GM12878 (cell line): ENCODE measurements at regions not wholly inside any gene's neighbourhood (a gene's known extent, or its start where the extent isn't known, plus 50 kb on each side); places are given as distances from the start of the nearest gene placed in this dataset.

ENCODE experiments used
- ATF2 ChIP-seq: IDR thresholded peaks from 2 replicates; pipeline ENCODE4 v1.6.1; 2012; ENCODE audit warnings: low read length, inconsistent platforms
- ATF7 ChIP-seq: fragments of 450-650 bp; IDR thresholded peaks from 2 replicates; pipeline ENCODE4 v1.6.1; 2016; ENCODE audit warnings: low read depth, mild to moderate bottlenecking
- CREB1 ChIP-seq: IDR thresholded peaks from 2 replicates; pipeline ENCODE4 v1.6.1; 2012; ENCODE audit warnings: low read depth, mild to moderate bottlenecking, inconsistent platforms
- CTCF ChIP-seq, 3 experiments: IDR thresholded peaks in 2 of 3; conservative IDR thresholded peaks in 1 of 3; 2 replicates each; pipeline ENCODE4 v1.5.1; 2011; ENCODE audit warnings: low read depth in 3 of 3, low read length in 3 of 3, mild to moderate bottlenecking in 3 of 3, control low read depth in 2 of 3, moderate library complexity in 2 of 3, inconsistent platforms in 1 of 3, mixed read lengths in 1 of 3; ENCODE audit not compliant: control insufficient read depth in 2 of 3, insufficient read depth in 1 of 3; ENCODE audit errors: extremely low read depth in 1 of 3
- GABPA ChIP-seq: IDR thresholded peaks from 2 replicates; pipeline ENCODE4 v1.6.1; 2014; ENCODE audit warnings: antibody characterized with exemption, low read depth, mild to moderate bottlenecking, inconsistent platforms
- MAX ChIP-seq: IDR thresholded peaks from 2 replicates; pipeline ENCODE4 v1.6.1; 2012; ENCODE audit warnings: low read depth, low read length, improper control_type of control experiment
- NFYB ChIP-seq: IDR thresholded peaks from 2 replicates; pipeline ENCODE4 v1.6.1; 2011; ENCODE audit warnings: low read depth, mild to moderate bottlenecking, low read length, improper control_type of control experiment, moderate library complexity; ENCODE audit not compliant: insufficient read depth
- POLR2A ChIP-seq: IDR thresholded peaks from 2 replicates; pipeline ENCODE4 v1.6.1; 2011; ENCODE audit warnings: low read depth, mild to moderate bottlenecking, low read length
- POLR2AphosphoS2 ChIP-seq: IDR thresholded peaks from 2 replicates; pipeline ENCODE4 v1.6.1; 2011; ENCODE audit warnings: low read depth, mild to moderate bottlenecking, low read length, improper control_type of control experiment, moderate library complexity
- REST ChIP-seq: IDR thresholded peaks from 2 replicates; pipeline ENCODE4 v1.6.1; 2012; ENCODE audit warnings: mild to moderate bottlenecking, low read depth, low read length
- TAF1 ChIP-seq: IDR thresholded peaks from 2 replicates; pipeline ENCODE4 v1.6.1; 2011; ENCODE audit warnings: mild to moderate bottlenecking, low read depth, low read length, borderline replicate concordance
- TARDBP ChIP-seq: IDR thresholded peaks from 2 replicates; pipeline ENCODE4 v1.6.1; 2016; ENCODE audit warnings: borderline replicate concordance
- USF1 ChIP-seq: IDR thresholded peaks from 2 replicates; pipeline ENCODE4 v1.6.1; 2011; ENCODE audit warnings: borderline replicate concordance, low read depth, mild to moderate bottlenecking, moderate library complexity, mixed read lengths, low read length; ENCODE audit not compliant: insufficient read depth; ENCODE audit errors: extremely low read length
- TF ChIP-seq, protein P1 (sequence below): IDR thresholded peaks from 2 replicates; pipeline ENCODE4 v1.6.1; 2011; ENCODE audit warnings: low read depth, mild to moderate bottlenecking, low read length, moderate library complexity, borderline replicate concordance; ENCODE audit errors: extremely low read depth

- TF ChIP-seq USF1 (no peak), TAF1 (no peak), CTCF (IDR thresholded peaks at IDR 0.05 in 2 of 3, conservative IDR thresholded peaks at IDR 0.05 in 1 of 3; ENCODE audit: control insufficient read depth in 2 of 3, extremely low read depth in 1 of 3, insufficient read depth in 1 of 3, low read depth in 3 of 3, low read length in 3 of 3) (no peak), POLR2AphosphoS2 (no peak), CREB1 (no peak), REST (no peak), POLR2A (no peak), GABPA (no peak), TARDBP (no peak), ATF7 (no peak), NFYB (no peak), MAX (no peak), ATF2 (no peak)
- TF ChIP-seq, protein P1, sequence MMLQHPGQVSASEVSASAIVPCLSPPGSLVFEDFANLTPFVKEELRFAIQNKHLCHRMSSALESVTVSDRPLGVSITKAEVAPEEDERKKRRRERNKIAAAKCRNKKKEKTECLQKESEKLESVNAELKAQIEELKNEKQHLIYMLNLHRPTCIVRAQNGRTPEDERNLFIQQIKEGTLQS: no peak
These were observed 102.3 kb downstream of the IYD start for GRCh38 chr6:150470960-150471665.
